ENCODE measurements at regions not wholly inside any gene's neighbourhood (a gene's known extent, or its start where the extent isn't known, plus 50 kb on each side); places are given as distances from the start of the nearest gene placed in this dataset.

DNA sequence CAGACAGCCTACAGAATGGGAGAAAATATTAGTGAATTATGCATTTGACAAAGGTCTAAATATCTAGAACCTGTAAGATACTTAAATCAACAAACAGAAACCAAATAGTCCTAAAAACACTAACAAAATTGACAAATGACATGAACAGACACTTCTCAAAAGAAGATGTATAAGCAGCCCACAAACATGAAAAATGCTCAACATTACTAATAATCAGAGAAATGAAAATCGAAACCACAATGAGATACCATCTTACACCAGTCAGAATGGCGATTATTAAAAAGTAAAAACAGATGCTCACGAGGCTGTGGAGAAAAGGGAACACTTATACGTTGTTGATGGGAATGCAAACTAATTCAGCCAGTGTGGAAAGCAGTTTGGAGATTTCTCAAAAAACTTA lies 1186.8 kb downstream of the DTWD2 start:
- Histone ChIP-seq H3K4me1 (no peaks in the 10 kb centered on the region), H3K36me3 (no peaks in the 10 kb centered on the region), H3K9me3 (no peaks in the 10 kb centered on the region), H3K27ac (no peak overlapping the region), H3K27me3 (no peaks in the 10 kb centered on the region), H3K4me3 (replicated peaks in 1 of 3) (no peak overlapping the region)
- TF ChIP-seq, protein P1, sequence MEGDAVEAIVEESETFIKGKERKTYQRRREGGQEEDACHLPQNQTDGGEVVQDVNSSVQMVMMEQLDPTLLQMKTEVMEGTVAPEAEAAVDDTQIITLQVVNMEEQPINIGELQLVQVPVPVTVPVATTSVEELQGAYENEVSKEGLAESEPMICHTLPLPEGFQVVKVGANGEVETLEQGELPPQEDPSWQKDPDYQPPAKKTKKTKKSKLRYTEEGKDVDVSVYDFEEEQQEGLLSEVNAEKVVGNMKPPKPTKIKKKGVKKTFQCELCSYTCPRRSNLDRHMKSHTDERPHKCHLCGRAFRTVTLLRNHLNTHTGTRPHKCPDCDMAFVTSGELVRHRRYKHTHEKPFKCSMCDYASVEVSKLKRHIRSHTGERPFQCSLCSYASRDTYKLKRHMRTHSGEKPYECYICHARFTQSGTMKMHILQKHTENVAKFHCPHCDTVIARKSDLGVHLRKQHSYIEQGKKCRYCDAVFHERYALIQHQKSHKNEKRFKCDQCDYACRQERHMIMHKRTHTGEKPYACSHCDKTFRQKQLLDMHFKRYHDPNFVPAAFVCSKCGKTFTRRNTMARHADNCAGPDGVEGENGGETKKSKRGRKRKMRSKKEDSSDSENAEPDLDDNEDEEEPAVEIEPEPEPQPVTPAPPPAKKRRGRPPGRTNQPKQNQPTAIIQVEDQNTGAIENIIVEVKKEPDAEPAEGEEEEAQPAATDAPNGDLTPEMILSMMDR (IDR thresholded peaks at IDR 0.05): no peak
- no peak for TF ChIP-seq POLR2A (IDR thresholded peaks at IDR 0.05)
- WGBS, 2 donors: 92% methylated on average over 4 of the region's 4 CpGs
- no peak for DNase-seq
- intact Hi-C loops (cut with DNase I): no loop called here

DNA sequence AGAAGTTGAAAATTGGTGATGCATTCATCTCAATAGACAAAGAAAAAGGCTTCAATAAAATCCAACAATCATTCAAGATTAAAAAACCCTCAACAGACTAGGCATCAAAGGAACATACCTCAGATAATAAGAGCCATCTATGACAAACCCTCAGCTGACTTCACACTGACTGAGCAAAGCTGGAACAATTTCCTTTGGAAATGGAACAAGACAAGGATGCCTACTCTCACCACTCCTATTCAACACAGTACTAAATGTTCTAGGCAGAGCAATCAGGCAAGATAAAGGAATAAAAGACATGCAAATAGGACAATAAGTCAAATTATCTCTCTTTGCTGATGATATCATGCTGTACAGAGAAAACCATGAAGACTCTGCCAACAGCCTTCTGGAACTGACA lies 1188.1 kb downstream of the DTWD2 start:
- Histone ChIP-seq H3K4me1 (no peaks in the 10 kb centered on the region), H3K9me3 (no peaks in the 10 kb centered on the region), H3K36me3 (no peaks in the 10 kb centered on the region), H3K27ac (no peak overlapping the region), H3K27me3 (no peaks in the 10 kb centered on the region), H3K4me3 (replicated peaks in 1 of 3) (no peak overlapping the region)
- DNase-seq: no peak
- intact Hi-C loops (cut with DNase I): no loop called here
- TF ChIP-seq POLR2A (IDR thresholded peaks at IDR 0.05): no peak
- TF ChIP-seq, protein P1 (IDR thresholded peaks at IDR 0.05): no peak

DNA sequence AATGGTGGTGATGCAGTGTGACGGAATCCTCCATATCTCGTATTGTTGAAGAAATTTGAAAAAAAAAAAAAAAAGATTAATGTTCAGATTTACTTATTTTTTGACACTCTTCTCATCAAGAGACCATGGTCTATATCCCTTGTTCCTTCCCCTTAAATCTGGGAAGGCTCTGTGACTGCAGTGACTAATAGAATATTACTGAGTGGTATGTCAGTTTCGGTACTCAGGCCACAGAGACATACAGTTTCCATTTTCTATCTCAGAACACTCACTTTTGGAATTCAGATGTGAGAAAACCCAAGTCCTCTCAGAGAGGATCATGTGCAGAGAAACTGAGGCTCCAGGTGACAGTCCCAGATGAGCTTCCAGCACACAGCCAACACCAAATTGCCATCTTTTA lies 1193.5 kb downstream of the DTWD2 start:
- H3K4me1 ChIP-seq: no peaks in the 10 kb centered on the region
- DNase-seq: no peak
- no peak for TF ChIP-seq POLR2A (IDR thresholded peaks at IDR 0.05)
- TF ChIP-seq, protein P1 (IDR thresholded peaks at IDR 0.05): no peak
- intact Hi-C loops (cut with DNase I): no loop called here
- H3K4me3 ChIP-seq (replicated peaks in 1 of 3): no peak overlapping the region
- no peaks in the 10 kb centered on the region for H3K27me3 ChIP-seq
- H3K36me3 ChIP-seq: no peaks in the 10 kb centered on the region
- H3K27ac ChIP-seq: no peak overlapping the region
- no peaks in the 10 kb centered on the region for H3K9me3 ChIP-seq
- WGBS, 2 donors: 96% methylated on average over 3 of the region's 3 CpGs

DNA sequence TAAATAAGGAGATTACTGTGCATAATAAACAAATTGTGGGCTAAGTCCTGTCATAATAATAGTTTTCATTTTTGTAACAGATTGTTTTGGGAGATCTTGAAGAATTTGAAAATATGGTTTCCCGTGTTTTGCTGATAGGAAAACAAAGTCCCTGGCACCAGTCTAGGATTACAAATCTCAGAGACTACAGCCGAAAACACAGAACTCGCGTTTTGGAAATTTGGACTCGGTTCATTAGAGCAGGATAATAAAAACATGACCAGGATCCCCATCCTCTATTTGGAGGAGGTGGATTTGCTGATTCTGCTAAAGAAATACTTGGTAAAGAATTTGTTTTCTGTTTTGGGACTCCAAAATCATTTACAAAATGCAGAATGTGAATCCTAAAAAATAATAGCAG lies 1194.4 kb downstream of the DTWD2 start:
- Histone ChIP-seq H3K27me3 (no peaks in the 10 kb centered on the region), H3K4me3 (replicated peaks in 1 of 3) (no peak overlapping the region), H3K9me3 (no peaks in the 10 kb centered on the region), H3K4me1 (no peaks in the 10 kb centered on the region), H3K36me3 (no peaks in the 10 kb centered on the region), H3K27ac (no peak overlapping the region)
- WGBS, 2 donors: 37 to 47% methylated on average over 5 of the region's 5 CpGs
- DNase-seq: no peak
- intact Hi-C loops (cut with DNase I): no loop called here
- TF ChIP-seq POLR2A (IDR thresholded peaks at IDR 0.05): no peak
- TF ChIP-seq, protein P1 (IDR thresholded peaks at IDR 0.05): no peak

DNA sequence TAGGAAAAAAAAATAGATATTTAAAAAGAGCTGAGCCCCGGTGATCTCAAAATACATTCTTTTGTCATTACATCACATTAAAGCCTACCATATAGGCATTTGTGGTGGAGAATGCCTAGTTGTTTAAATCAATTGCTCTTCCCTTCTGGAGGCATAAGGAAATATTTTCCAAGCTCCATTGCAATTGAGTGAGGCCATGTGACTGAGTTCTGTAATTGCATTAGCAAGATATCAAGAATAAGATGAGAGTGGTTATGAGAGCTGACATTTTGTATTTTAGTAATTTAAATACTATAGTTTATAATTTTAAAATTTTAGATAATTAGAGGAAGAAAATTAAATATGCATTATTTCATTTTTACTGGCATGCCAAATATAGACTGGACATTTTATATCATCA lies 1195.9 kb downstream of the DTWD2 start:
- H3K4me3 ChIP-seq (replicated peaks in 1 of 3): no peak overlapping the region
- no peaks in the 10 kb centered on the region for H3K27me3 ChIP-seq
- TF ChIP-seq, protein P1 (IDR thresholded peaks at IDR 0.05): no peak
- TF ChIP-seq POLR2A (IDR thresholded peaks at IDR 0.05): no peak
- H3K4me1 ChIP-seq: no peaks in the 10 kb centered on the region
- WGBS, 2 donors: 78 to 81% methylated on average over 1 of the region's 1 CpG
- no peaks in the 10 kb centered on the region for H3K36me3 ChIP-seq
- H3K9me3 ChIP-seq: no peaks in the 10 kb centered on the region
- H3K27ac ChIP-seq: no peak overlapping the region
- DNase-seq: no peak
- intact Hi-C loops (cut with DNase I): no loop called here

Measured in thyroid gland (tissue), 4 donors.